H9 (cell line): ENCODE measurements at regions not wholly inside any gene's neighbourhood (a gene's known extent, or its start where the extent isn't known, plus 50 kb on each side); places are given as distances from the start of the nearest gene placed in this dataset.

Experiments used
- DNase-seq: peaks from one replicate; pipeline ENCODE4 v3.0.0-alpha.2; 2017
- H2AFZ ChIP-seq: one replicate; pipeline ENCODE4 v1.6.1; 2013; ENCODE audit warnings: mild to moderate bottlenecking, low read length, control low read depth, moderate library complexity
- H2AK5ac ChIP-seq: 2 replicates; pipeline ENCODE4 v1.6.1; 2013; ENCODE audit warnings: low read length, control low read depth, mixed read lengths; ENCODE audit not compliant: insufficient read length
- H2BK120ac ChIP-seq: one replicate; pipeline ENCODE4 v1.6.1; 2013; ENCODE audit warnings: low read depth, mild to moderate bottlenecking, low read length, control low read depth, inconsistent platforms; ENCODE audit not compliant: poor library complexity, severe bottlenecking
- H2BK12ac ChIP-seq: 2 replicates; pipeline ENCODE4 v1.6.1; 2013; ENCODE audit warnings: low read length, control low read depth, mixed read lengths, low read depth; ENCODE audit not compliant: insufficient read length
- H2BK15ac ChIP-seq: 2 replicates; pipeline ENCODE4 v1.6.1; 2013; ENCODE audit warnings: low read depth, low read length, control low read depth
- H2BK20ac ChIP-seq: one replicate; pipeline ENCODE4 v1.6.1; 2013; ENCODE audit warnings: low read depth, mild to moderate bottlenecking, low read length, control low read depth, inconsistent platforms; ENCODE audit not compliant: poor library complexity, severe bottlenecking
- H2BK5ac ChIP-seq: 2 replicates; pipeline ENCODE4 v1.6.1; 2013; ENCODE audit warnings: low read length, control low read depth, mixed read lengths; ENCODE audit not compliant: insufficient read length
- H3K14ac ChIP-seq: 2 replicates; pipeline ENCODE4 v1.6.1; 2013; ENCODE audit warnings: low read length, control low read depth; ENCODE audit not compliant: insufficient read depth
- H3K18ac ChIP-seq: 2 replicates; pipeline ENCODE4 v1.6.1; 2013; ENCODE audit warnings: low read depth, mild to moderate bottlenecking, mixed read lengths, low read length, control low read depth; ENCODE audit not compliant: insufficient read length
- H3K23ac ChIP-seq: 2 replicates; pipeline ENCODE4 v1.6.1; 2013; ENCODE audit warnings: low read length, control low read depth, mixed read lengths, low read depth; ENCODE audit not compliant: insufficient read length
- H3K23me2 ChIP-seq: 2 replicates; pipeline ENCODE4 v1.6.1; 2013; ENCODE audit warnings: low read depth, mild to moderate bottlenecking, mixed read lengths, low read length, control low read depth; ENCODE audit not compliant: insufficient read length, poor library complexity, severe bottlenecking
- H3K27ac ChIP-seq: 2 replicates; pipeline ENCODE4 v1.5.1; 2013; ENCODE audit warnings: low read length, control low read depth, mixed read lengths, low read depth; ENCODE audit not compliant: insufficient read length
- H3K27me3 ChIP-seq: 2 replicates; pipeline ENCODE4 v1.6.1; 2013; ENCODE audit warnings: low read length, control low read depth, inconsistent platforms; ENCODE audit not compliant: insufficient read depth
- H3K4ac ChIP-seq: 2 replicates; pipeline ENCODE4 v1.6.1; 2013; ENCODE audit warnings: low read depth, mild to moderate bottlenecking, control low read depth, inconsistent platforms, low read length, moderate library complexity
- H3K4me1 ChIP-seq: 2 replicates; pipeline ENCODE4 v1.6.1; 2013; ENCODE audit warnings: low read length, control low read depth, inconsistent platforms; ENCODE audit not compliant: insufficient read depth
- H3K4me2 ChIP-seq: 2 replicates; pipeline ENCODE4 v1.6.1; 2013; ENCODE audit warnings: low read length, control low read depth, mixed read lengths; ENCODE audit not compliant: insufficient read length, insufficient read depth
- H3K56ac ChIP-seq: 2 replicates; pipeline ENCODE4 v1.6.1; 2013; ENCODE audit warnings: low read depth, mild to moderate bottlenecking, mixed read lengths, low read length, control low read depth; ENCODE audit not compliant: insufficient read length
- H3K79me1 ChIP-seq: 2 replicates; pipeline ENCODE4 v1.6.1; 2013; ENCODE audit warnings: low read depth, mild to moderate bottlenecking, moderate library complexity, low read length, control low read depth, inconsistent platforms; ENCODE audit not compliant: insufficient read depth, poor library complexity, severe bottlenecking
- H3K79me2 ChIP-seq: 2 replicates; pipeline ENCODE4 v1.6.1; 2013; ENCODE audit warnings: low read length, control low read depth, inconsistent platforms; ENCODE audit not compliant: insufficient read depth
- H3K9ac ChIP-seq: 2 replicates; pipeline ENCODE4 v1.6.1; 2013; ENCODE audit warnings: low read length, control low read depth, mixed read lengths; ENCODE audit not compliant: insufficient read length; ENCODE audit errors: extremely low read depth
- H3K9me3 ChIP-seq: one replicate; pipeline ENCODE4 v1.6.1; 2013; ENCODE audit warnings: low read depth, low read length, inconsistent platforms; ENCODE audit not compliant: control insufficient read depth
- H3T11ph ChIP-seq: one replicate; pipeline ENCODE4 v1.6.1; 2013; ENCODE audit warnings: mild to moderate bottlenecking, low read length, control low read depth, inconsistent platforms
- H4K20me1 ChIP-seq: one replicate; pipeline ENCODE4 v1.6.1; 2013; ENCODE audit not compliant: control insufficient read depth, insufficient read length, insufficient read depth
- H4K5ac ChIP-seq: 2 replicates; pipeline ENCODE4 v1.6.1; 2013; ENCODE audit warnings: low read depth, mild to moderate bottlenecking, mixed read lengths, low read length, control low read depth; ENCODE audit not compliant: insufficient read length
- H4K8ac ChIP-seq: replicated peaks from 2 replicates; pipeline ENCODE4 v1.6.1; 2013; ENCODE audit warnings: low read length, control low read depth, mixed read lengths, low read depth; ENCODE audit not compliant: insufficient read length
- H4K91ac ChIP-seq: 2 replicates; pipeline ENCODE4 v1.6.1; 2013; ENCODE audit warnings: low read depth, mild to moderate bottlenecking, moderate library complexity, mixed read lengths, low read length, control low read depth; ENCODE audit not compliant: insufficient read length
- H3K27ac Mint-ChIP-seq, 3 experiments: 2 replicates in 2 of 3; 3 replicates in 1 of 3; pipeline ENCODE4 v1.8.0; 2020 to 2021; ENCODE audit warnings: mixed read lengths in 3 of 3, mild to moderate bottlenecking in 1 of 3, moderate library complexity in 1 of 3
- H3K27me3 Mint-ChIP-seq: 2 replicates; pipeline ENCODE4 v1.8.0; 2021; ENCODE audit warnings: low read depth, mild to moderate bottlenecking, moderate library complexity, mixed read lengths
- H3K36me3 Mint-ChIP-seq, 3 experiments: 2 replicates in 2 of 3; 3 replicates in 1 of 3; pipeline ENCODE4 v1.8.0; 2020 to 2021; ENCODE audit warnings: low read depth in 3 of 3, mixed read lengths in 3 of 3; ENCODE audit not compliant: insufficient read depth in 1 of 3
- H3K4me1 Mint-ChIP-seq, 2 experiments: 2 replicates each; pipeline ENCODE4 v1.8.0; 2020; ENCODE audit warnings: mixed read lengths in 2 of 2
- H3K4me3 Mint-ChIP-seq, 2 experiments: 2 replicates in 1 of 2; 3 replicates in 1 of 2; pipeline ENCODE4 v1.8.0; 2020 to 2021; ENCODE audit warnings: mild to moderate bottlenecking in 2 of 2, mixed read lengths in 2 of 2, moderate library complexity in 1 of 2
- H3K9me3 Mint-ChIP-seq, 2 experiments: 2 replicates in 1 of 2; 3 replicates in 1 of 2; pipeline ENCODE4 v1.8.0; 2020; ENCODE audit warnings: mild to moderate bottlenecking in 2 of 2, mixed read lengths in 2 of 2, moderate library complexity in 1 of 2
- CTCF ChIP-seq: fragments of 200-600 bp; sonication (generic); conservative IDR thresholded peaks from 3 replicates; pipeline ENCODE4 v1.8.0; 2021; ENCODE audit warnings: antibody characterized with exemption, mild to moderate bottlenecking
- WGBS: extraction: QIAGEN DNeasy Blood & Tissue Kit; methylation state at CpG from one replicate; pipeline ENCODE4 v1.1.7; 2013; ENCODE audit warnings: missing lambda C conversion rate, low lambda C conversion rate, mixed read lengths; ENCODE audit not compliant: insufficient read length; ENCODE audit errors: extremely low coverage; 5-methylcytosine and 5-hydroxymethylcytosine counted together

- DNase-seq = no peak
- Histone ChIP-seq H3K27me3 (no peaks in the 10 kb centered on the region), H3K23me2 (no peaks in the 10 kb centered on the region), H3T11ph (no peak overlapping the region), H3K9me3 (no peaks in the 10 kb centered on the region), H3K9ac (no peak overlapping the region), H3K4me1 (no peaks in the 10 kb centered on the region), H3K4me2 (no peak overlapping the region), H4K5ac (no peak overlapping the region), H2BK120ac (no peak overlapping the region), H2BK20ac (no peak overlapping the region), H2AFZ (no peak overlapping the region), H3K14ac (no peak overlapping the region), H2BK5ac (no peak overlapping the region), H2BK15ac (no peak overlapping the region), H3K23ac (no peak overlapping the region), H3K18ac (no peak overlapping the region), H4K20me1 (no peaks in the 10 kb centered on the region), H4K91ac (no peak overlapping the region), H3K56ac (no peak overlapping the region), H3K4ac (no peak overlapping the region), H3K27ac (no peak overlapping the region), H2AK5ac (no peak overlapping the region), H3K79me2 (no peaks in the 10 kb centered on the region), H3K79me1 (no peaks in the 10 kb centered on the region), H2BK12ac (no peak overlapping the region), H4K8ac (no peak overlapping the region)
- no CpG with 5 or more reads among the region's 5 CpGs for WGBS
- H3K27me3 Mint-ChIP-seq = no peaks in the 10 kb centered on the region
- H3K4me1 Mint-ChIP-seq = peaks cover 2 to 4% of the 10 kb centered on the region in 2 experiments; a peak in 3 of 4 replicates
- TF ChIP-seq CTCF = no peak
- no peaks in the 10 kb centered on the region for H3K9me3 Mint-ChIP-seq
- H3K4me3 Mint-ChIP-seq = no peak overlapping the region
- no peaks in the 10 kb centered on the region for H3K36me3 Mint-ChIP-seq
- no peak overlapping the region for H3K27ac Mint-ChIP-seq
These were observed 162.7 kb downstream of the KITLG start for GRCh38 chr12:88417531-88417930.
